Liver (tissue), 8 donors: ENCODE measurements at regions not wholly inside any gene's neighbourhood (a gene's known extent, or its start where the extent isn't known, plus 50 kb on each side); places are given as distances from the start of the nearest gene placed in this dataset.

Experiments
- DNase-seq: peaks from one replicate; pipeline ENCODE4 v3.0.0-alpha.2; 2017; ENCODE audit warnings: low spot score
- H3K27ac ChIP-seq, 2 donors: one replicate each; pipeline ENCODE4 v1.7.0; 2013; ENCODE audit warnings: inconsistent platforms in 2 of 2, low read length in 2 of 2, control low read depth in 1 of 2, low read depth in 1 of 2, mild to moderate bottlenecking in 1 of 2
- H3K27me3 ChIP-seq, 4 donors: one replicate each; pipeline versions ENCODE4 v1.6.1 to v1.7.0; 2013; ENCODE audit warnings: low read length in 3 of 4, inconsistent platforms in 1 of 4, mild to moderate bottlenecking in 1 of 4, moderate library complexity in 1 of 4; ENCODE audit not compliant: control insufficient read depth in 4 of 4, insufficient read depth in 4 of 4
- H3K36me3 ChIP-seq, 4 donors: one replicate each; pipeline versions ENCODE4 v1.6.1 to v1.7.0; 2013; ENCODE audit warnings: low read length in 3 of 4, mild to moderate bottlenecking in 3 of 4, low read depth in 1 of 4, moderate library complexity in 1 of 4; ENCODE audit not compliant: control insufficient read depth in 4 of 4, insufficient read depth in 3 of 4
- H3K4me1 ChIP-seq, 4 donors: one replicate each; pipeline versions ENCODE4 v1.6.1 to v1.7.0; 2013; ENCODE audit warnings: low read length in 3 of 4, mild to moderate bottlenecking in 3 of 4, moderate library complexity in 1 of 4; ENCODE audit not compliant: control insufficient read depth in 4 of 4, insufficient read depth in 4 of 4
- H3K4me3 ChIP-seq, 3 donors: one replicate each; pipeline versions ENCODE4 v1.6.1 to v1.7.0; 2013; ENCODE audit warnings: low read length in 3 of 3, control low read depth in 1 of 3, low read depth in 1 of 3, mild to moderate bottlenecking in 1 of 3
- H3K9ac ChIP-seq, 2 donors: one replicate each; pipeline ENCODE4 v1.7.0; 2013; ENCODE audit warnings: low read length in 2 of 2, mild to moderate bottlenecking in 2 of 2, moderate library complexity in 2 of 2, control low read depth in 1 of 2, low read depth in 1 of 2
- H3K9me3 ChIP-seq, 4 donors: one replicate each; pipeline versions ENCODE4 v1.6.1 to v1.7.0; 2013; ENCODE audit warnings: low read length in 3 of 4; ENCODE audit not compliant: control insufficient read depth in 4 of 4
- EGR1 ChIP-seq, 2 donors: IDR thresholded peaks; 2 replicates each; pipeline ENCODE4 v1.6.1; 2016 to 2018; ENCODE audit warnings: antibody characterized with exemption in 2 of 2, low read depth in 2 of 2
- FOXA1 ChIP-seq: IDR thresholded peaks from 2 replicates; pipeline ENCODE4 v1.6.1; 2016; ENCODE audit warnings: antibody characterized with exemption
- GABPA ChIP-seq, 2 donors: IDR thresholded peaks in 1 of 2; conservative IDR thresholded peaks in 1 of 2; 2 replicates each; pipeline ENCODE4 v1.6.1; 2016; ENCODE audit warnings: antibody characterized with exemption in 2 of 2, mild to moderate bottlenecking in 1 of 2, moderate library complexity in 1 of 2
- HNF4G ChIP-seq: IDR thresholded peaks from 2 replicates; pipeline ENCODE4 v1.6.1; 2016; ENCODE audit warnings: antibody characterized with exemption
- JUND ChIP-seq, 2 donors: IDR thresholded peaks; 2 replicates each; pipeline ENCODE4 v1.6.1; 2016; ENCODE audit warnings: antibody characterized with exemption in 2 of 2
- RXRA ChIP-seq, 2 donors: IDR thresholded peaks; 2 replicates each; pipeline ENCODE4 v1.6.1; 2017 to 2018; ENCODE audit warnings: antibody characterized with exemption in 2 of 2, mild to moderate bottlenecking in 1 of 2
- SP1 ChIP-seq: IDR thresholded peaks from 2 replicates; pipeline ENCODE4 v1.6.1; 2018; ENCODE audit warnings: antibody characterized with exemption, mild to moderate bottlenecking
- TAF1 ChIP-seq: conservative IDR thresholded peaks from 2 replicates; pipeline ENCODE4 v1.6.1; 2016; ENCODE audit warnings: antibody characterized with exemption, mild to moderate bottlenecking
- YY1 ChIP-seq: IDR thresholded peaks from 2 replicates; pipeline ENCODE4 v1.6.1; 2016; ENCODE audit warnings: antibody characterized with exemption, mild to moderate bottlenecking
- WGBS: extraction: QIAGEN DNeasy Blood & Tissue Kit; methylation state at CpG from one replicate; pipeline ENCODE4 v1.1.7; 2013; 5-methylcytosine and 5-hydroxymethylcytosine counted together
- TF ChIP-seq, protein P1 (sequence below): IDR thresholded peaks from 2 replicates; pipeline ENCODE4 v1.6.1; 2016; ENCODE audit warnings: antibody characterized with exemption, mild to moderate bottlenecking
- TF ChIP-seq, protein P2 (sequence below): IDR thresholded peaks from 2 replicates; pipeline ENCODE4 v1.6.1; 2016; ENCODE audit warnings: antibody characterized with exemption
- TF ChIP-seq, protein P3 (sequence below): fragments of 150-350 bp; IDR thresholded peaks from 2 replicates; pipeline ENCODE4 v1.5.1; 2017; ENCODE audit warnings: improper control_type of control experiment, low read depth, low read length; ENCODE audit not compliant: missing input control
- TF ChIP-seq, protein P4 (sequence below): IDR thresholded peaks from 2 replicates; pipeline ENCODE4 v1.6.1; 2016; ENCODE audit warnings: antibody characterized with exemption
- donor health status: healthy.
- donor health status: healthy.
- donor health status: healthy.
- donor health status: healthy.
- donor health status: healthy.

DNA sequence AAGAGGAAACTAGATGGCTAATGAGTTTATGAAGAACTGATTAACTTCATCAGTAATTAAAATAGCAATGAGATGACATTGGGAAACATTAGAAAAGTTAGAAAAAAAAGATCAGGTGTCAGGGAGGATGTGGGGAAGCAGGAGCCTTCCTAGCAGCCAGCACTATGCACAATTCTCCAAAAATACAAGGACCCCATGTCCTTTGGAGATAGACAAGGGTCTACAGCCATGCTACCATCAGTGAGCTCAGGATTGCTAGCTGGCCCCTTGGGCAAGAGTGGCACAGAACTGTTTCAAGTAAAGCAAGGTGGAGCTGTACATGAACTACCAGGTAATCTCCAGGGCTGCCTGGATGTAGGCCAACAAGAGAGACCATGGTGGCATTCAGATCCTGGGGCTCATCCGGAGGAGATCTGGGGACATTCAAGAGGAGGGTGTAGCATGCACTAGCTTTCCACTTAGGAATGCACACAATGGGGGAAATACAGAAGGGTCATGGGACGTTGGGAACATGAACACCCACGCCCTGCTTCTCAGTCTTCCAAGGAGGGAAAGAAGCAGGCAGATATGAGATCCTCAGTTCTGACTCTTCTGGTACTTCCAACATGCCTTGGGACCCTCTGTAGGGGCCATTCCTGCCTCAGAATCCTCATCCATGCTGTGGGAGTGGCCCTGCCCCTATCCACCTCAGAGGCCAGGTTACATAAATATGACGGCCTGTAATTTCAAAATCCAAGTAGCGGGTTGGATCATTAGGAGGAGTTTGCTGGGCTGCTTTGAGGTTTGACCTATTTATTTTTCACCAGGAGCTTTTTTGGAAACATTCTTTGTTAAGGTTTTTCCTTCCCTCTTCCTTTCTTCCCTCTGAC, 82.2 kb upstream of the HABP2 start:
- no peaks in the 10 kb centered on the region for H3K27me3 ChIP-seq

DNA sequence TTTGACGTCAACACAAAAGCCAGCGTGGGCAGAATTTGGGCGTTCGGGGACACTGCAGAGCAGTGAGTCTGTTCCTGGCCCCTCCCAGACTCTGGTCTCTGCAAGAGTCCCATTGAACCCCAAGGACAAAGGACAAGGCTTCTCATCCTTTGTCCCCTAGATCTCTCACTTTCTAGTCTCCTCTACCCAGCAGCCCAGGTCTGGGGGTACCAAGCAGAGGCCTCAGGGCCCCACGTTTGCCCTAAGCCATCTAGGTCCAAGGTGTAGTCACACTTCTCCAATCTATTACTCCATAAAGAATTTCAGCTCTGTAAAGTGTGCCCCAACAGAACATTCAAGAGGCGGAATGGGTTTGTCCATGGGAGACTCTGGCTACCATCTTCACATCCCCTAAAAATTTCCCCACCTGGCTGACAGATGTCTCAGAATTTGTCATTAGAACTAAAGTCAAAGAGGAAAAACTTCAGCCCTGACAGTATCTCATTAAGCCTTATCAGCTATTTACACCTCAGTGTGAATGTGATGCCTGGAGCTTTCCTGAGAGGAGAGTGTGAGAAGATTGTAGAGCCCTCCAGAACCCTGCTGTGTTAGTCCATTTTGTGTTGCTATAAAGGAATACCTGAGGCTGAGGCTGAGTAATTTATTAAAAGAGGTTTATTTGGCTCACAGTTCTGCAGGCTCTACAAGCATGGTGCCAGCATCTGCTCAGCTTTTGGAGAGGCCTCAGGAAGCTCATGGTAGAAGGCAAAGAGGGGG, 81.4 kb upstream of the HABP2 start:
- H3K9ac ChIP-seq = no peak overlapping the region
- H3K27ac ChIP-seq = no peak overlapping the region
- WGBS = 93% methylated on average over 6 of the region's 6 CpGs
- no peak overlapping the region for H3K4me3 ChIP-seq
- no peak for DNase-seq
- TF ChIP-seq FOXA1 = no peak
- TF ChIP-seq, protein P1, sequence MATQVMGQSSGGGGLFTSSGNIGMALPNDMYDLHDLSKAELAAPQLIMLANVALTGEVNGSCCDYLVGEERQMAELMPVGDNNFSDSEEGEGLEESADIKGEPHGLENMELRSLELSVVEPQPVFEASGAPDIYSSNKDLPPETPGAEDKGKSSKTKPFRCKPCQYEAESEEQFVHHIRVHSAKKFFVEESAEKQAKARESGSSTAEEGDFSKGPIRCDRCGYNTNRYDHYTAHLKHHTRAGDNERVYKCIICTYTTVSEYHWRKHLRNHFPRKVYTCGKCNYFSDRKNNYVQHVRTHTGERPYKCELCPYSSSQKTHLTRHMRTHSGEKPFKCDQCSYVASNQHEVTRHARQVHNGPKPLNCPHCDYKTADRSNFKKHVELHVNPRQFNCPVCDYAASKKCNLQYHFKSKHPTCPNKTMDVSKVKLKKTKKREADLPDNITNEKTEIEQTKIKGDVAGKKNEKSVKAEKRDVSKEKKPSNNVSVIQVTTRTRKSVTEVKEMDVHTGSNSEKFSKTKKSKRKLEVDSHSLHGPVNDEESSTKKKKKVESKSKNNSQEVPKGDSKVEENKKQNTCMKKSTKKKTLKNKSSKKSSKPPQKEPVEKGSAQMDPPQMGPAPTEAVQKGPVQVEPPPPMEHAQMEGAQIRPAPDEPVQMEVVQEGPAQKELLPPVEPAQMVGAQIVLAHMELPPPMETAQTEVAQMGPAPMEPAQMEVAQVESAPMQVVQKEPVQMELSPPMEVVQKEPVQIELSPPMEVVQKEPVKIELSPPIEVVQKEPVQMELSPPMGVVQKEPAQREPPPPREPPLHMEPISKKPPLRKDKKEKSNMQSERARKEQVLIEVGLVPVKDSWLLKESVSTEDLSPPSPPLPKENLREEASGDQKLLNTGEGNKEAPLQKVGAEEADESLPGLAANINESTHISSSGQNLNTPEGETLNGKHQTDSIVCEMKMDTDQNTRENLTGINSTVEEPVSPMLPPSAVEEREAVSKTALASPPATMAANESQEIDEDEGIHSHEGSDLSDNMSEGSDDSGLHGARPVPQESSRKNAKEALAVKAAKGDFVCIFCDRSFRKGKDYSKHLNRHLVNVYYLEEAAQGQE = no peak
- TF ChIP-seq HNF4G = no peak
- TF ChIP-seq, protein P2, sequence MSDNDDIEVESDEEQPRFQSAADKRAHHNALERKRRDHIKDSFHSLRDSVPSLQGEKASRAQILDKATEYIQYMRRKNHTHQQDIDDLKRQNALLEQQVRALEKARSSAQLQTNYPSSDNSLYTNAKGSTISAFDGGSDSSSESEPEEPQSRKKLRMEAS = no peak
- TF ChIP-seq SP1 = no peak
- TF ChIP-seq JUND (IDR thresholded peaks at IDR 0.05) = no peak
- no peak for TF ChIP-seq RXRA (IDR thresholded peaks at IDR 0.05)
- TF ChIP-seq, protein P3, sequence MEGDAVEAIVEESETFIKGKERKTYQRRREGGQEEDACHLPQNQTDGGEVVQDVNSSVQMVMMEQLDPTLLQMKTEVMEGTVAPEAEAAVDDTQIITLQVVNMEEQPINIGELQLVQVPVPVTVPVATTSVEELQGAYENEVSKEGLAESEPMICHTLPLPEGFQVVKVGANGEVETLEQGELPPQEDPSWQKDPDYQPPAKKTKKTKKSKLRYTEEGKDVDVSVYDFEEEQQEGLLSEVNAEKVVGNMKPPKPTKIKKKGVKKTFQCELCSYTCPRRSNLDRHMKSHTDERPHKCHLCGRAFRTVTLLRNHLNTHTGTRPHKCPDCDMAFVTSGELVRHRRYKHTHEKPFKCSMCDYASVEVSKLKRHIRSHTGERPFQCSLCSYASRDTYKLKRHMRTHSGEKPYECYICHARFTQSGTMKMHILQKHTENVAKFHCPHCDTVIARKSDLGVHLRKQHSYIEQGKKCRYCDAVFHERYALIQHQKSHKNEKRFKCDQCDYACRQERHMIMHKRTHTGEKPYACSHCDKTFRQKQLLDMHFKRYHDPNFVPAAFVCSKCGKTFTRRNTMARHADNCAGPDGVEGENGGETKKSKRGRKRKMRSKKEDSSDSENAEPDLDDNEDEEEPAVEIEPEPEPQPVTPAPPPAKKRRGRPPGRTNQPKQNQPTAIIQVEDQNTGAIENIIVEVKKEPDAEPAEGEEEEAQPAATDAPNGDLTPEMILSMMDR = no peak
- no peak for TF ChIP-seq TAF1
- no peaks in the 10 kb centered on the region for H3K36me3 ChIP-seq
- no peaks in the 10 kb centered on the region for H3K4me1 ChIP-seq
- no peaks in the 10 kb centered on the region for H3K9me3 ChIP-seq
- H3K27me3 ChIP-seq = no peaks in the 10 kb centered on the region

More for the DNA sequence above, 82.2 kb upstream of the HABP2 start:
- H3K9me3 ChIP-seq = no peaks in the 10 kb centered on the region
- H3K27ac ChIP-seq = no peak overlapping the region
- H3K4me1 ChIP-seq = no peaks in the 10 kb centered on the region
- 93% methylated on average over 5 of the region's 5 CpGs for WGBS
- no peak overlapping the region for H3K4me3 ChIP-seq
- TF ChIP-seq RXRA (IDR thresholded peaks at IDR 0.05) (no peak), YY1 (no peak), GABPA (IDR thresholded peaks at IDR 0.05 in 1 of 2, conservative IDR thresholded peaks at IDR 0.05 in 1 of 2) (no peak), EGR1 (IDR thresholded peaks at IDR 0.05; ENCODE audit: low read depth in 2 of 2) (no peak)
- TF ChIP-seq, protein P4, sequence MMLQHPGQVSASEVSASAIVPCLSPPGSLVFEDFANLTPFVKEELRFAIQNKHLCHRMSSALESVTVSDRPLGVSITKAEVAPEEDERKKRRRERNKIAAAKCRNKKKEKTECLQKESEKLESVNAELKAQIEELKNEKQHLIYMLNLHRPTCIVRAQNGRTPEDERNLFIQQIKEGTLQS = no peak
- H3K36me3 ChIP-seq = no peaks in the 10 kb centered on the region
- no peak overlapping the region for H3K9ac ChIP-seq
- DNase-seq = no peak
